Testis (tissue), 2 donors: ENCODE measurements at regions not wholly inside any gene's neighbourhood (a gene's known extent, or its start where the extent isn't known, plus 50 kb on each side); places are given as distances from the start of the nearest gene placed in this dataset.

Experiments
- POLR2A ChIP-seq: fragments of 450-650 bp; IDR thresholded peaks from one replicate; pipeline ENCODE4 v1.6.1; 2017; ENCODE audit warnings: antibody characterized with exemption, mild to moderate bottlenecking, moderate library complexity
- TF ChIP-seq, protein P1 (sequence below), 3 experiments: fragments of 450-650 bp in 2 of 3; fragments of 200-600 bp in 1 of 3; sonication (generic) in 1 of 3; IDR thresholded peaks; one replicate each; pipeline ENCODE4 v1.5.1; 2016 to 2019; ENCODE audit warnings: antibody characterized with exemption in 3 of 3, mild to moderate bottlenecking in 2 of 3, moderate library complexity in 1 of 3

DNA sequence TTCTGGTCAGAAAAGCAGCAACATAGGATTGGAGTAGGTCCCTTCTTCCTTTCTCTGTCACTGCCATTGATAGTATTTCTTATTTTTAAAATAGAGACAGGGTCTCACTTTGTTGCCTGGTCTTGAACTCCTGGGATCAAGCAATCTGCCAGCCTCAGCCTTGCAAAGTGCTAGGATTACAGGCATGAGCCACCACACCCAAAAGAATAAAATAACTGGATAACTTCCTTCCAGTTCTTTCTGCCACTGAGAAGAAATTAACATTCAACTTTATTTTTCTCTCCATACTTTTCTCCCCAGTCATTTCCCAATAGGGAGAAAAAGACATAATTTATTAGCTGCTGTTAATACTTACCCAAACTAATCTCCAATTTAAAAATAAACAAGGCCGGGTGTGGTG lies 91.9 kb upstream of the MED13 start:
- TF ChIP-seq, protein P1, sequence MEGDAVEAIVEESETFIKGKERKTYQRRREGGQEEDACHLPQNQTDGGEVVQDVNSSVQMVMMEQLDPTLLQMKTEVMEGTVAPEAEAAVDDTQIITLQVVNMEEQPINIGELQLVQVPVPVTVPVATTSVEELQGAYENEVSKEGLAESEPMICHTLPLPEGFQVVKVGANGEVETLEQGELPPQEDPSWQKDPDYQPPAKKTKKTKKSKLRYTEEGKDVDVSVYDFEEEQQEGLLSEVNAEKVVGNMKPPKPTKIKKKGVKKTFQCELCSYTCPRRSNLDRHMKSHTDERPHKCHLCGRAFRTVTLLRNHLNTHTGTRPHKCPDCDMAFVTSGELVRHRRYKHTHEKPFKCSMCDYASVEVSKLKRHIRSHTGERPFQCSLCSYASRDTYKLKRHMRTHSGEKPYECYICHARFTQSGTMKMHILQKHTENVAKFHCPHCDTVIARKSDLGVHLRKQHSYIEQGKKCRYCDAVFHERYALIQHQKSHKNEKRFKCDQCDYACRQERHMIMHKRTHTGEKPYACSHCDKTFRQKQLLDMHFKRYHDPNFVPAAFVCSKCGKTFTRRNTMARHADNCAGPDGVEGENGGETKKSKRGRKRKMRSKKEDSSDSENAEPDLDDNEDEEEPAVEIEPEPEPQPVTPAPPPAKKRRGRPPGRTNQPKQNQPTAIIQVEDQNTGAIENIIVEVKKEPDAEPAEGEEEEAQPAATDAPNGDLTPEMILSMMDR (IDR thresholded peaks at IDR 0.05), result no peak
- TF ChIP-seq POLR2A, result no peak
